IPS-NIHi11 (cell line): ENCODE measurements at regions not wholly inside any gene's neighbourhood (a gene's known extent, or its start where the extent isn't known, plus 50 kb on each side); places are given as distances from the start of the nearest gene placed in this dataset.
"Not testable (repeated sequence)": the region's sequence is repeated elsewhere in the genome, so short reads cannot be mapped to it uniquely, and the experiment has no call there.

ENCODE experiments used
- DNase-seq: peaks from one replicate; pipeline ENCODE4 v3.0.0; 2012; ENCODE audit warnings: mixed read lengths, low spot score

DNA sequence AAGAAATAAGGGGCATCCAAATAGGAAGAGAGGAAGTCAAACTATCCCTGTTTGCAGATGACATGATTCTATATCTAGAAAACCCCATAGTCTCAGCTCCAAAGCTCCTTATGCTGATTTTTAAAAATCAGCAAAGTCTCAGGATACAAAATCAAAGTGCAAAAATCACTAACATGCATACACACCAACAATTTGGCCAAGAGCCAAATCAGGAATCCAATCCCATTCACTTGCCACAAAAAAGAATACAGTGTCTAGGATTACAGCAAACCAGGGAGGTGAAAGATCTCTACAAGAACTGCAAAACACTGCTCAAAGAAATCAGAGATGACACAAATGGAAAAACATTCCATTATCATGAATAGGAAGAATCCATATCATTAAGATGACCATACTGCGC is 155.8 kb upstream of the ARHGAP42 start:
- DNase-seq = not testable (repeated sequence)

DNA sequence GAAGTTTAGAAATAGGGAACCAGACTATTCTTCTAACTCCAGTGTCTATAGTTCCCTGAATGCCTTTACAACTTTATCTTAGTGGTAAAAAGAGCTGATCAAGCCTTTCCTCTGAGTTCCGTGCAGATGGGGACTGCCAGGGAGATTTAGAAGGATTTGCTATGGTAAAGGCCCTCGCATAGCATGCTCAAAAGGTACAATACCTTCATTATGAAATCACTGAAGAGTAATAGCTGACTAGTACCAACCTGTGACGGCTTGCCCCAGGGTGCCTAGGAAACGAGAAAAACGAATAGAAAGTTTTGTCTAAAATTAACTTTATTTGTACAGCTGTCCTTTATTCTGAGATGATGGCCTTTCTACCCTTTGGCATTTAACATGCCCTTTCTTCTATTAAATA is 150.1 kb upstream of the ARHGAP42 start:
- DNase-seq = no peak

DNA sequence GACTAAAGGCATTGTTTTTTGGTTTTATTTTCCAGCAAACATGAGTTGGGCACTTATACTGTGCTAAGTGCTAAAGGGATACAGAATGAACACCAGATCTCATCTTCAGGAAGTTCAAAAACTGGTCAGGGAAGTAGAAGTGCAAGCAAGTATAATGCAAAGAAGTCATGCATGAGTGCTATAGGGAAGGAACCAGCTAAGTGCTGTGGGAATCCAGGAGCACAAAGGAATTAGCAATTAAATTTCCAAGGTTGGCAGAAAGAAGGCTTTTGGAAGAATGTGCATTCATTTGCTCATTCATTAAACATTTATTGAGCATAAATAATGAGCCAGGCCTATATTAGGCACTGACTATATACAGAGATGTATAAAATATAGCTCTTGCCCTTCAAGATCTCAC is 143.7 kb upstream of the ARHGAP42 start:
- no peak for DNase-seq

GRCh38 chr11:100545556-100545955 is 141.5 kb upstream of the ARHGAP42 start:
- DNase-seq = no peak

DNA sequence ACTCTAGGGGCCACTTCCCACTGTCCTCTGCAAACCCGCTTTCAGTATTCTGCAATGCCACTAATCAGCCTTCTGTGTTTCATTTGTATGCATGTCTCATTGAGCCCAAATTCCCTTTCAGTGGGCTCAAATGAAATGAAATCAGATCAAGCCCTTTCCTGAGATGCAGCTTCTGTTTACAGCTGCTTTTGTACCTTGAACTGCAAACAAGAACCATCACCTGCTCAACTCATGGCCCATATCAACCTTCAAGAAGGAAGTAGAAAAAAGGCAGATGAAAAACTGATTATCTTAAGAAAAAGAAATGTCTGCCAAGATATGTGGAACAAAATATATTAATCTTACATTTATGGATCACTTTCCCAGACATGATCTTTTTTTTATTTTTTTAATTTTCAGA is 141.1 kb upstream of the ARHGAP42 start:
- DNase-seq = no peak

DNA sequence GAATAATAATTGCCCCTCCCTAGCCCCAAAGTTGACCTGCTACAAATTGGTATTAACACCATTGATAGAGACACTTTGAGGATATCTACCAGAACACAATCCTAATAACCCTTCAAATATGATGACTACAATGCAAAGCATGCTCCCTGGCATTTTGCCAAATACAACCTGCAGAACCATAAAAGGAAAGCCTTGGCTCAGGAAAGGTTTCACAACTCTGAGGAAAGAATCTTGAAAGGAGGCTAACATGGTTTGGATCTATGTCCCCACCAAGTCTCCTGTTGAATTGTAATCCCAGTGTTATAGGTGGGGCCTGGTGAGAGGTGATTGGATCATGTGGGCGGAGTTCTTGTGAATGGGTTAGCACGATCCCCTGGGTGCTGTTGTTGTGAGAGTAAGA is 140.4 kb upstream of the ARHGAP42 start:
- no peak for DNase-seq

GRCh38 chr11:100550298-100550697 is 136.8 kb upstream of the ARHGAP42 start:
- DNase-seq = no peak

DNA sequence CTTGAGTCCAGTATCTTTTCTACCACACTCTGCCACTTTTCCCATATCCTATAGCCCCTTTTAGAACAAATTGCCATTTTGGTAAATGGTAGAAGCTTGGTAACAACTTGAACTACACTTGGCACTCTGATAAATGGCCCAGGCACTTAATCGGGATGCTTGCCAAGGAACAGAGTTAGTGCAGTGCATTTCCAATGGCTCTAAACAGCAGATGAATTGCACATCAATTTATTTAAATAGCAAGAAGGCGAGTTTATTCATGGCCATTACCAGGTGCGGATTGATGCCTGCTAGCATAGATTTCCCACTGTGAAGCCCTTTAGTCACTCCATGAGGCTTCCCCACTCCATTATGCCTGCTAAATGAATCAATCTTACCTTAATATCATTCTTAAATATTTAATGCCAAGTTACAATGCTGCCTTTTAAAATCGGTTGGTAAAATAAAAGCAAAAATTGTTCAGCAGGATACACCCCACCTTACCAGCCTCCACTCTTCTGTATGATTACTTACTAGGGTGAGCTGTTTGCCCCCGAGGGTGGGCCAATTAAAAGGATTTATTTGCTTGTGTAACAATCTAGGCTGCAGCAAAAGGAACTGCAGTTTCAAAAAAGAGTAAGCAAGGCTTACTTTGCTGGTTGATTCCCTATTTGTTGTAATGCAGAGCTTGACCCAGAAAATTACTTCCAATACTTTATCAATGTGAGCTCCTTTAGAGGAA is 136.0 kb upstream of the ARHGAP42 start:
- no peak for DNase-seq

DNA sequence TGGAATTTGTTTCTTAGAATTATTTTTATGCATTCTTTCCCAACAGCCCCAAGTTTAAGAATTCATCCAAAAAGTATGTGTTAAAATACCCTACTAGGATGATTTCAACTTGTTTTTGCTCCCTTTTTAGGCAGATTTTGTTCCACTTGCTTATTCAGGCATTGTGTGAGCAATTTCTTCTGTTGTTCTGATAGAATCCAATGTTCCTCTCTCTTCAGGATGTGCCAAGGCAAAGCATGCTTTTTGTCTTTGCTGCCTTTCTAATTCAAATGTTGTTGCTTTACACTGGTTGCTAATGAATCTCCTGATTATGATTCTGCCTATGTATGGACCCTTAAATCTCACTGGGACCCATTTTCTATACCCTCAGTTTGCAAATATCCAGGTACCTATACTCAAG is 131.2 kb upstream of the ARHGAP42 start:
- DNase-seq = no peak

DNA sequence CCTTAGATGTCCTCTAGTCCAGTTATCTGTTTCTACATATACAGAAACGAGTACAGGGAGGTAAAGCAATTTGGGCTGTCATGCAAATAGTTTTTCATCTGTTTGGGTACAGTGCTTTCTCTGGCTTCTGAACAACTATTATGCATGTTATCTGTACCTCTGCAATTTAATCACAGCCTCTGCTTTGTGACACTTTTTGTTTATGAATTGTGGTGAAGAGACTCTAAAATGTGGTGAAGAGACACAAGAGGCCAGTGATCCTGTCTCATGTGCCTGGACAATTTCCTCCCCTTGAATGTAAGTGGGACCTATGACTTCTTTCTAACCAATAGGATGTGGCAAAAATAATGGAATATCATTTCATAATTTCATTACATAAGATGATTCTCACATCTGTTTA is 130.3 kb upstream of the ARHGAP42 start:
- DNase-seq = no peak

DNA sequence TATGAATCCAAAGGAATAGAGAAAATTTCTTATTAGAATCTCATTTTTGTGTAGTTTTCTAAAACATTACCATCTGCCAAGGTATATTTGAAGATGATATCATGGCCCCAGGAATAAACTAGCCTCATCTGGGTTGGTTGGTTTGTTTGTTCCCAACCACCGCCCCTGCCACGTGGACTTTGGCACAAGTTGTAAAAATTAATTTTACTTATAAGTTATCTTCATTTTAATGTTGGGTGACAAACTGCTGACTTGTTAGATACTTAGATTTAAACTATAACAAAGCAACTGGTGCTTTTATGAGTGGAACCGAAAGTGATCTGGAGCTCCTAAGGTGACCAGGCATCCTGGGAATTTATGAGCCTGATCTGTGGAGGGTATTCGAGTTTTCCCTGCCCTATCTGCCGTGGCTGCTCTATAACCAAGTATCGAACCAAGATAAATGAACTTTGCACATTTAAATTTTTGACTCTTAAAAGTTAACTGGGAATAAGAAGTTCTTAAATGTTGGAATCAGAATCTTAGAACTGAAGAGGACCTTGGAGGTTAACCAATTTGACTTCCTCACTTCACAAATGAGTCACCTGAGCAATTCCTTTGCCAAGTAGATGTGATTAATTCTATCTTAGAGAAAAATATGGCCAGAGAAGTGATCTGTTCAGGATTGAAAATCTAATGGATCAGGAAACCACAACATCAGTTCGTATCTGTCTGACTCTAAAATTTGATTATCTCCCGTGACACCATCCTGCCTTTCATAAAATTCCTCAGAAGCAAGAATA is 129.1 kb upstream of the ARHGAP42 start:
- no peak for DNase-seq

- DNase-seq = no peak
Observed at GRCh38 chr11:100560606-100561005, 126.5 kb upstream of the ARHGAP42 start.

GRCh38 chr11:100561323-100561722 is 125.8 kb upstream of the ARHGAP42 start:
- DNase-seq = no peak

DNA sequence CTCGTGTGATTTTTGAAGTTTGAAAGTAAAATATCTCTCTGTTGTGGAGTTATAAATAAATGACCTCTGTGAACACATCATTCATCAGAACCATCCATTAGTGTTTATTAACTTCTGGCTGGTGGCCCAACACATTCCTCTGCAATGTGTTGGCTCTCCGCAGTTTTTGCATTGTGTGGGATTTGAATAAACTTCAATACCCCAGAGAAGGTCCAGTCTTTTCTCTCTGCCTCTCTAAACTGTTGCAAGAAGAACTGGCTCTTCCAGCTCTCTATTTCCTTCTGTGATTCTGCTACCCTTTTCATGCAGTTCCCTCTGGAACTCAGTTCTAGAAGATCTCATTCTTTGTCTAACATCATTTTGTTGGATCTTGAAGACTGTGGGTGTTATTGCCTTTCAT is 125.0 kb upstream of the ARHGAP42 start:
- DNase-seq = no peak

DNA sequence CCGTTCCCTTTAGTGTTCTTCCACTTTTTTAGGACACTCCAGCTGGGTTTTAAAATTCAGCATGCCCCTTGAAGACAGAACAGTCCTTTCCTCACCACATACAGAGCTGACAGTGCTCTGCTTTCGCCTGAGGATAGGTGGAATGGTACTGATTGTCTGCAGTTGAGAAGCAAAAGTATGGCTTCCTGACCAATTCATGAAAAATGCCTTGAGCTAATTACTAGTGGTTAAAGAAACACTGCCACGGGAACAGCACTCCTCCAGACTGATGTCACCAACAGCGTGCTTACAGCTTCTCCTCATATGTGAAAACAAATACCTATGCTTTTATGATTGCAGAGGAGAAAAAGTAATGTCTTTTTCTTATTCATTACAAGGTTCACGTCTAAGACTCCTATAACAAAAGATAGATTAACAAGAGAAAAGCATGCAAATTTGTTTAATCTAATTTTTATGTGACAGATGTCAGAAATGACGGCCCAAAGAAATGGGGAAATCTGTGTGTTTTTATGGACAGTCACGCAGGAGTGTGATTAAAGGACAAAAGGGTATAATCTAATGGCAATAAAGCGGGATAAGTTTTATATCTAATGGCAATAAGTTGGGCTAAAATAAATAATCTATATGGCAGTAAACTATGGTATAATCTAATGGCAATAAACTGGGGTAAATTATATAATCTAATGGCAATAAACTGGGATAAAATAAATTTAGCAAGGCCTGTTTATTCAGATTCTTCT is 123.4 kb upstream of the ARHGAP42 start:
- DNase-seq = no peak

GRCh38 chr11:100573911-100574513 is 113.1 kb upstream of the ARHGAP42 start:
- DNase-seq = no peak

GRCh38 chr11:100574894-100575769 is 112.0 kb upstream of the ARHGAP42 start:
- no peak for DNase-seq

DNA sequence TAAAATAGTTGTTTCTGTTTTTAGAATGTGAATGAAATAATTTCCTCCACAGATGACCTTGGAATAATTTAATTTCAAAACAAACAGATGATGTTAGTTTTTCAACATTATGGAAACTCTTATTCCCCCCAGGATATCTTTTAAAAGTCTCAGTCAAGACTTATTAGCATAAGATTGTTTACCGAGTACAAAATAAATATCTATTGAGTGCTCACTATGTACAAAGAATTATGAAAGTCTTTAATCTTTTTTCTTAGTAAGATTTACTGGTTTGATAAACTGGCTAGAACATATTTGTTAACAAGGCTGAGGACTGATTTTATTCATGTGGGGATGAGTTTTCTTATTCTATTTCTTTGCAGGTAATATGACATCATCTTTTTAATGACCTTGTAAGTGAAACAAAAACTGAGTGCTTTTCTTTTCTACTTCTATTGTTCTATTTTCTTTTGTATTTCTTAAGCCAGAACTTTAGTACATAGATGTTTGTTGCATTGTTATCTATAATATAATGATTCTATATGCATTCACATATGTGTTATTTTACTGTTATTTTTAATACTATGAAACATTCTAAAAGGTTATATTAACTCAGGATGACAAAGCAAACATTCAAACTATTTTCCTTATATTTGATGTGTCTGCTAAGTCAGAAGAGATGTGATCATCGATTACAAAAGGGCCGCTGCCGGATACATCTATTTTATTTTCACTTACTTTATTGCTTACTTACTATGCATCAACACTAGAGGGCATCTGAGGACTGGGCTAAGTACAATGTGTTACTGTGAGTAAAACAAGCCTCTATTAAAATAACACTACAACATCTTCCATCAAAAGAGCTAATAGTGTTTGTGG is 111.0 kb upstream of the ARHGAP42 start:
- peak; percentile 47 for DNase-seq

GRCh38 chr11:100576718-100577021 is 110.4 kb upstream of the ARHGAP42 start:
- DNase-seq = no peak

GRCh38 chr11:100578831-100579311 is 108.2 kb upstream of the ARHGAP42 start:
- DNase-seq = no peak

DNA sequence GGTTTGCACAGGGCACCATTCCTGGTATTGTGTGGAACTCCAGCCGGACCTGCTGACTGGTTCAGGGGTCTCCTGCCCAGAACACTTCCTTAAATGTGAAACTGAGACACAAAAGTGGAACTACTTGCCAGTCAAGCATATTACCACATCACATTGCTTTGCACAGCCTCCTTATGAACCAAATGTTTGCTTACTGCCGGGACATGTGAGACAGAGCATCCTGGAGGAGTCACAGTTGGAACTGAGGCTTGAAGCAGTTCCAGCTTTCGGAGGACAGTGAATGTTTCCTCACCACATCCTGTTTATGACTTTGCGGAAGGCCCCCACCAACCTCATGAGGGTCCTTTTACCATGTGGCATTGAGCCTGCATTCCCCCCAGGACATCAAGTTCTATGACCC is 105.8 kb upstream of the ARHGAP42 start:
- DNase-seq = no peak
